NOMO-1 treated with DMSO at 0.1 percent for 48 hours (cell line): ENCODE measurements at regions not wholly inside any gene's neighbourhood (a gene's known extent, or its start where the extent isn't known, plus 50 kb on each side); places are given as distances from the start of the nearest gene placed in this dataset.
"Not testable (repeated sequence)": the region's sequence is repeated elsewhere in the genome, so short reads cannot be mapped to it uniquely, and the experiment has no call there.

Source experiments
- DNase-seq: peaks from one replicate; lab custom pipeline; 2025; ENCODE audit not compliant: unreplicated experiment; lab: John Stamatoyannopoulos, UW

DNA sequence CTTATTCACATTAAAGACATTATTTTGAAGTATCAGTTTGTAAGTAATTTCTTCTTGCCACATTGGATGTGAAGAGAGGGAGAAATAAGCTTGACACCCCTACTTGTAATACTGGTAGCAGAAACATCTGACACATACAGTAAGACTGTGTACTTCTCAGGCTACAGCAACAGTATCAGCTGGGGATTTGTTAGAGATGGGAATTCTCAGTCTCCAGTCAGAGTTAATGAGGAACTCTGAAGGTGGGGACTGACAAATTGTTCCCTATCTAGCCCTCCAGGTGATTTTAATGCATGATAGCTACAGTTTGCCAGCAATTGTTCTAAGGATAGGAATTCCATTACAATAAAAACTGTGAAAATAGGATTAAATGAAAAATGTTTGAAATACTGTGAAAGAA is 524.8 kb downstream of the PRR16 start:
- no peak for DNase-seq

DNA sequence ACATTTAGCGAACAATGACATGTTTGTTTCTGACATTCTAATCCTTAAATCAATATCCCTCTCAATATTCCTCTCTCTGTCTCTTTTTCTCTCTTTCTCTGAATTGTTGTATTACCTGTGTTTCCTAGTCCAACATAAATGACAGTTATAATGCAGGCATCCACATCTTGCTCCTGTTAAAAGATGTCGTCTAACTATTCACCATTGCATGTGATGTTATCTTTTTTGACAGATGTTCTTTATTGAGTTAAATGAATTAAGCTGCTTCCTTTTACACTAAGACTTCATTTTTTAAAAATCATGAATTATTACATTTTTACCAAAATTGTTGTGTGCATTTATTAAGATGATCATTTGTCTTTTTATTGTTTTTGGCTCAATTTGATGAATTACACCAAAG is 527.5 kb downstream of the PRR16 start:
- DNase-seq = no peak

DNA sequence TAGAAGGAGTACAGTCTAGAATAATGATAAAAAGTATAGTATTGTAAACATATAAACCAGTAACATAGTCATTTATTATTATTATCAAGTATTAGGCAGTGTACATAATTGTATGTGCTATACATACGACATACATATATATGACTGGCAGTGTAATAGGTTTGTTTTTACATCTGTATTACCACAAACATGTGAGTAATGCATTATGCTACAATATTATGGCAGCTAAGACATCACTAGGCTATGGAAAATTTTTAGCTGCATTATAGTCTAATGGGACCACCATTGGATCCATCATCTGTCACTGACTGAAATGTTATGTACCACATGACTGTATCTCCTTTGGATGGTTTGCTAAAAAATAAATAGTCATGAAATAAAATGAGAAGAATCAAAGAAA is 530.0 kb downstream of the PRR16 start:
- no peak for DNase-seq

DNA sequence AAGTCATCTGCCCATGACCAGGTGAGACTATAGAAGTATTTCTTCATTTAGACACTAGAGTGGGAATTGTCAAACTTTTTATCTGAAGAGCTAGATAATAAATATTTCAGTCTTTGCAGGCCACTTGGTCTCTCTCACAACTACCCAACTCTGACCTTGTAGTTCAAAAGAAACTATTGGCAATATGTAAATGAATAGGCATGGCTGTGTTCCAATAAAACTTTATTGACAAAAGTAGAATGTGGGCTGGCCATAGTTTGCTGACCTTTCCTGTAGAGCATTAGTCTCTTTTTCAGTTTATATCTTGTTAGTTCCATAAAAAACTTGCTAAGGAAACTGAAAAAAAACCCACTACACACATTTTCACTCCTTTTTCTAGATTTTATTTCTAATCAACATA is 535.5 kb downstream of the PRR16 start:
- DNase-seq = no peak

DNA sequence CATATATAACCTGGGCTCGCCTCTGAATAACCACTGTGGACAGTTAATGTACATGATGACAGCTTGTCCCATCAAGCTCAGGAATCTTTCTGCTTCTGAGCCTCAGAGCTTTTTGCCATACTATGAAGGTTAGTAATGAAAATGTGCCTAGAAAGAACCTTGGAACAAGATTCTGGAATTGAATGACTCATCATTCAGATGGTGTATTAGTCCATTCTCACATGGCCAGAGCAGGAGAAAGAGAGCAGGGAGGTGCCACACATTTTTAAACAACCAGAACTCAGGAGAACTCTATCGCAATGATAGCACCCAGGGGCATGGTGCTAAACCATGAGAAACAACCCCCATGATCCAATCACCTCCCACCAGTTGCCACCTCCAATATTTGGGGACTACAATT is 542.1 kb downstream of the PRR16 start:
- DNase-seq = no peak

DNA sequence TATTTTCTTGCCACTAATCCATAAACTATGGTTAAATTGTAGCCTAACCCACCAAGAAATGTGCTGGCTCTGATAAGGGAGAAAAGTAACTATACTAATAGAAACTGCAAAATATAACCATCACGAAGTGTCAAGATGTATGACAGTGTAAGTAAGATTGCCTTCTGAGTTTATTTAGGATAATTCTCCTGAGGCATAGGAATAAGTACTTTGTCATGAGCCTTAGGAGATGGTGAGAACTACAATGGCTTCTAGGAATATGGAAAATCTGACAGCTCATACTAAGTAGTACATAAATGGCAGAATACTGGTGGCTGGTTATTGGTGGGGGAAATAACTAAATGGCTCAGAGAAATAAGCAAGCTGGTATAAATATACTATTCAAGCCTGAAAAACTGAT is 543.9 kb downstream of the PRR16 start:
- no peak for DNase-seq

DNA sequence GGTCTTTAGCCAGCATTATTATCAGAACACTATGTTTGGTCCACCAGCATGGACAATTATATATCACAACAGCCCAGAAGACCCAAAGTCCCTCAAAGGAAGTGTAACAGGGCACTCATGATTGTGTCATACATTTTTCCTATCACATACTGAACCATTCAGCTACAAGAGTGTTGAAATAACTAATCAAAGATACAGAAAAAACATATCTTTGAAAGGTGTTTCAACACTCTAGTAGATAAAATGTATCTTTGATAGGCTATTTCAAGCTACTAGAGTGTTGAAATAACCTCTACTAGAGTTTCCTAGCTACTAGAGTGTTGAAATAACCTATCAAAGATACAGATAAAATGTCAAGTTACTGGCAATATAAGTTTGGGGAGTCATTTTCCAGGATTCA is 545.0 kb downstream of the PRR16 start:
- DNase-seq = no peak

DNA sequence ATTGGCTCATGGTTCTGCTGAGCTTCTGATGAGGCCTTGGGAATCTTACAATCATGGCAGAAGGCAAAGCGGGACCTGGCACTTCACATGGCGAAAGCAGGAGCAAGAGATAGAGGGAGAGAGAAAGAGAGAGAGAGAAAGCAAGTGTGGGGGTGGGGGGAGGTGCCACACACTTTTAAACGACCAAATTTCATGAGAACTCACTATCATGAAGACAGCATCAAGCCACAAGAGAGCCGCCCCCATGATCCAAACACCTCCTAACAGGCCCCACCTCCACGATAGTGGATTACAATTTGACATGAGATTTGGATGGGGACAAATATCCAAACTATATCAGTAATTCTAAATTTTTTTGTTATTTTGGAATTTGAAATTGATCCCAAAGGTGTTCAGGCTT is 553.9 kb downstream of the PRR16 start:
- no peak for DNase-seq

DNA sequence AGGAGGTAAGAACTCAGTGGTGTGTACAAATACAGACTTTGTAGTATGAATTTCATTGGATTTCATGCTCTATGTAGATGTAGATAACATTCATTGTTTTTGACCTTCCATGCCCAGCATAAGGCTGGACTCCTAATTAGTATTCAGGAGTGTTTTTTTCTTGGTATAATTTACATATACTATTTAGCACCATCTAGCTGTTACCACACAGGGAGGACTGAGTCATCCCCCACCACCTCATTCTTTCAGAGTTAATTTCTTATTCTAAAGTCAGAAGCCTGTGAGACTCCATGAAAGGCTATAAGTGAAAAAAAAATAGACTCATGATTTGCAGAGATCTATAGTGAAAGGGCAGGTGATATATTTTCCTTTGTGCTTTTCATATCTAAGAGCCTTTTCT is 555.0 kb downstream of the PRR16 start:
- no peak for DNase-seq

DNA sequence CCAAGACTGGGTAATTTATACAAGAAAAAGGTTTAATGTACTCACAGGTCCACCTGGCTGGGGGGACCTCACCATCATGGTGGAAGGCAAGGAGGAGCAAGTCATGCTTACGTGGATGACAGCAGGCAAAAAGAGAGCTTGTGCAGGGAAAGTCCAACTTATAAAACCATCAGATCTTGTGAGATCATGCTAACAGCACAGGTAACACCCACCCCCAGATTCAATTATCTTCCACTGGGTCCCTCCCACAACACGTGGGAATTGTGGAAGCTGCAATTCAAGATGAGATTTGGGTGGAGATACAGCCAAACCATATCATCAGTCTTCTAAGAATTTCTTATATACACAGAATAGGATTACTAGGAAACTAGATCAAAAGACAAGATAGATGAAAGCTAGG is 555.6 kb downstream of the PRR16 start:
- no peak for DNase-seq

DNA sequence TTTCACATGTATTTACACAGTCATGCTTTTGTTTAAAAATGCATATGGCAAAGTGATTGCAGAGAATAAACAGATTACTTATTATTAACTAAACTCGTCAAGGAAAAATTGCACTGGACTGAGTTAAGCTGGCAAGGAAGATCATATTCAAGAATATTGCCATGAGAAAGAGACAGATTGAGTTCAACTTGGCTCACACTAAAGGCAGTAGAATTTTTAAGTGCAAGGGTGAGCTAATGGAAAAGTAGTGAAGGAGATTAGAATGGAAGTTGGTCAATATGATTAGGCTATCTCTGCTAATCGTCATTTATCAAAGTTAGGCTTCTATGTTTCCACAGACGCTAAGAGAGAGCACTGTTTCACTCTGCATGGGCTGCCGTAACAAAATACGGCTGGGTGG is 557.6 kb downstream of the PRR16 start:
- DNase-seq = no peak

DNA sequence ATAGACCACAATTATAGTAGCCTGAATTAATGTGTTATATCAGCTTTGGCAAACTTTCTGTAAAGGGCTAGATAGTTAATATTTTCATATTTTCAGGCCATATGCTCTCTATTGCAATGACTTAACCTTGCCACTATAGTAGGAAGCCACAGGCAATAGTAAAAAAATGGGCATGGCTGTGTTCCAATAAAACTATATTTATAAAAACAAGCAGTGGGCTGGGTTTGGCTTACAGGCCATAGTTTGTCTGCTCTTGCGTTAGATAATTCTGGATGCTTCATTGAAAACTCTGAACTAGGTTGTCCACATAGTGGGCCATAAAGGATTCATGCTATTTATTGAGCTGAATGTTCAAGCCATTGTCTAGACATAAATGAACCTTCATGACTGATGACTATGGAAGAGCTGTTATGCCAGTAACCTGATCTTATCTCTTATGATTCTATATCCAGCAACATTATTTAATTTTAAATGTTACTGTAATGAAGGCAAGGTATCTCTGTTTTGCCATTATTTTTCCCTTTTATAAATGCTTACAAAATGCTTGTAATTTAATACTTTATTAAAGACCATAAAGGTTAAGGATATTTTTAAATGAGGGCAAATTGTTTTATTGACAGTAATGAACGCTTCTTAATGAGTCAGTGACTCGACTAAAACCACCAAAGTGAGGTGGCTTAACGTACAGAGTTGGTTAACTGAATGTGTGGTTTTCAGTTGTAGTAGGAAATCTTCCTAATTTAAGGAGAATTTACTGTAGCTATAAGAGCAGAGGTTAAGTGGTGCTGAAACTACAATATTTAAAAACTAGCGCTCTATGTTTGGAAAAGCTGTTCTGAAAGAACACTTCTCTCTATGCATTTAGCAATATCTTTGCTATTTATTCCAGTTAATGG is 560.6 kb downstream of the PRR16 start:
- DNase-seq = peak; percentile 6

DNA sequence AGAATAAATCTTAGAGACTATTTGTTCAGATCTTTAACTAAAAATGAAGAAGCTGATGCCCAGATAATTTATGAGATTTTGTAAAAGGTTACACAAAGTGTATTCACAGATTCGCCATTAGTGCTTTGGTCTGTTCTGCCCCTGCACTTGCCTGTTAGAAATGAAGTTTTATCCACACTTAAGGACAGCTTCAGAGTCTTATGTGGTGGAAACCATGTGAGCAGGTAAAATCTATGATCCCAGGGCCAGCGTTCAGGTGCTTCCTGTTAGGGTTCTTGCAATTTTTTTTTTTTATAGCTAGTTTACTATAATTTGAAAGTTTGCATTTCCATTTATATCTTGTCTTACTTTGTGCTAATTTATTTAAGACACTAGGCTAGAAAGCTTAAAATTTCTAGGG is 561.6 kb downstream of the PRR16 start:
- no peak for DNase-seq

DNA sequence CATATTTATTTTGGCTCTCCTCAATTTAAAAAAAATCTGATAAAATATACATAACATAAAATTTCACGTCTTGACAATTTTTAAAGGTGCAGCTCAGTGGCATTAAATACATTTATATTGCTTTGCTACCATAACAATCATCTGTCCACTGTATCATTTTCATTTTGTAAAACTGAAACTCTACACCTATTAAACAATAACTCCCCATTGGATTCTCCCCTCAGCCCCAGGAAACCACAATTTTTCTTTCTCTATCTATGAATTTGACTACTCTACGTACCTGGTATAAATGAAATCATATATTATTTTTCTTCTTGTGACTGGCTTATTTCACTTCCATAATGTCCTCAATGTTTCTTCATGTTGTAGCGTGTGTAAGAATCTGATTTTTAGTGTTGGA is 563.5 kb downstream of the PRR16 start:
- no peak for DNase-seq

DNA sequence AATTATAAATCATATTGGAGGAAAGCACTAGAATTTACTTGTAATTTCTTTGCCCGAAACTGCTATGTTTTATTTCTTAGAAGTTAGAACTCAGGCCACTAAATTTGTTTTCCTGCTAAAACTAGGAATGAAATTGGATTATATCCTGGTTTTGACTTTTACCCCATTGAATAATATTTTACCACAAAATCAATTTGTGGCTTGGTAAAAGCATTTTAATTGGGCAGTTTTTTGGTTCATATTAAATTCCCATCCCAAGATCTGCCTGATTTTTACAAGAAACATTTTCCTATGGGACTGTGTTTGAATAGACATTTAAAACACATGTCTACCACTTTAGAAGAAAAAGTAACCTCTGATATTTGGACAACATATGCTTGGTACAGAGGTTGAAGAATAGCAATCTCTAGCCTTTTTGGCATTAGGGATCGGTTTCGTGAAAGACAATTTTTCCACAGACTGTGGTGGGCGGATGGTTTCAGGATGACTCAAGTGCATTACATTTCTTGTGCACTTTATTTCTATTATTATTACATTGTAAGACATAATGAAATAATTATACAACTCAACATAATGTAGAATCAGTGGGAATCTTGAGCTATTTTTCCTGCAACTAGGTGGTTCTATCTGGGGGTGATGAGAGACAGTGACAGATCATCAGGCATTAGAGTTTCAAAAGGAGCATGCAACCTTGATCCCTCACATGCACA is 565.6 kb downstream of the PRR16 start:
- no peak for DNase-seq

DNA sequence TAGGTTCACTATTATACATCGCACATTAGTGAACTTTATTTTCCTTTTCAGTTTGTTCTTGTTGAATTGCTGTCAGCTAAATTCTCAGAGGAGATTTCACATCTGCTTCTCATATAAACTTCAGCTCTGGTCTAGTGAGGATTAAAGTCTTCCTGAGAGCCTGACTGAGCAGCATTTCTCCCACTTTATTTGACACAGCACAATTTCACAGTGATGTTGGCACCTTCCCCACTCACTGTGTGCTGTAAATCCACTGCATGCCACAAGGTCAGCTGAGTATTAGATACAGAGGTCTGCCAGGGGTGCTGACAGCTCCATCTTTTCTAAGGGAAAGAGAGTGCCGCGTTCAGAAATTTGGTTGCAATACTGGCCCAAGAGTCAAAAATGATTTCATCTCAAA is 567.4 kb downstream of the PRR16 start:
- no peak for DNase-seq

DNA sequence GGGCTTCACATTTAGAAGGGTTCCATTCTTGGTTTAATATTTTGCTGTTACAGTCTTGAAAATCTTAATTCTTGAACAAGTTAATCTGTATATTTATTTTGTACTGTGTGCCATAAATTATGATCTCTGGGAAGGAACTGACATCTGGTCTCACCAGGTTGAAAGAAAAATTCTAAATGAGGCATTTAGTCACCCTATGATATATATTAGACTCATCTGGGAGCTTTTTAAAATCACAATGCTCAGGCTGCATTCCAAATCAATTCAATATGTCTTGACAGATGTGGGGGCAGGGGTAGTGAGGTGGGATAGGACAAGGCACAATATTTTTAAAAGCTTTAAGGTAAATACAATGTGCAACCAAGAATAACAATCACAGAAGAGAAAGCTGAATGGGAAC is 569.2 kb downstream of the PRR16 start:
- no peak for DNase-seq

DNA sequence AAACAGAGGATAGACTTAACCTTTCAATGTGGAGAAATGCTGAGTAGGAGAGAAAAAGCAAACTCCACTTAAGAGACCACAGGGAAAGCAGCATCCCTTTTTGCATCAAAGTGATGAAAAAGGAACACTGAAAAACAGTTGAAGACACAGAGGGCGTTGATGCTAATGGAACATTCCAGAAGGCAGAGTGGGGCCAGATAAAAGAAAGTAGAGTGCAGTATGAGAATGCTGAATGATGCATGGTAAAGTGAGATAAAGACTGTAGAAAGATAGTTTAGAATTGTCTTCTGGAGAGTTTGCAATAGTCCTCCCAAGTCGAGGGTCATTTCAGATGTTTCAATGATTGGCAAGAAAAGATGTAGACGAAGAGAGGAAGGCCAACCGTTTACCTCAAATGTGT is 574.3 kb downstream of the PRR16 start:
- DNase-seq = no peak

DNA sequence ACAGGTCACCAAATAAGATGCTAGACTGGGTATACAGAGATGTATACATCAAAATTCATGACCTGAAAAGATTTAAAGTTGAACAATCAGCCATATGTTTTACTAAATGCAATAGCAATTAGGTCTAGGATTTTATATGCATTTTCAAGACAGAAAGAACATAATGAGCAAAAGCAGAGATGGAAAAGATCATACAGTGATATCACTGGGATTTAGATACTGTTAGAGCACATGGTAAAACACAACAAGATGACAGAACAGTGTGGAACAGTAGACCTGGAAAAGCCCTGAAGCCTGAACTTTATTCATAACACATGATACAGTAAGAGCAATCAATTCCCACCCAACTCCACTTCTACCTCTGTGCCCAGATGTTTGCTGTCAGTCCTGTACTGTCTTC is 585.9 kb downstream of the PRR16 start:
- no peak for DNase-seq

DNA sequence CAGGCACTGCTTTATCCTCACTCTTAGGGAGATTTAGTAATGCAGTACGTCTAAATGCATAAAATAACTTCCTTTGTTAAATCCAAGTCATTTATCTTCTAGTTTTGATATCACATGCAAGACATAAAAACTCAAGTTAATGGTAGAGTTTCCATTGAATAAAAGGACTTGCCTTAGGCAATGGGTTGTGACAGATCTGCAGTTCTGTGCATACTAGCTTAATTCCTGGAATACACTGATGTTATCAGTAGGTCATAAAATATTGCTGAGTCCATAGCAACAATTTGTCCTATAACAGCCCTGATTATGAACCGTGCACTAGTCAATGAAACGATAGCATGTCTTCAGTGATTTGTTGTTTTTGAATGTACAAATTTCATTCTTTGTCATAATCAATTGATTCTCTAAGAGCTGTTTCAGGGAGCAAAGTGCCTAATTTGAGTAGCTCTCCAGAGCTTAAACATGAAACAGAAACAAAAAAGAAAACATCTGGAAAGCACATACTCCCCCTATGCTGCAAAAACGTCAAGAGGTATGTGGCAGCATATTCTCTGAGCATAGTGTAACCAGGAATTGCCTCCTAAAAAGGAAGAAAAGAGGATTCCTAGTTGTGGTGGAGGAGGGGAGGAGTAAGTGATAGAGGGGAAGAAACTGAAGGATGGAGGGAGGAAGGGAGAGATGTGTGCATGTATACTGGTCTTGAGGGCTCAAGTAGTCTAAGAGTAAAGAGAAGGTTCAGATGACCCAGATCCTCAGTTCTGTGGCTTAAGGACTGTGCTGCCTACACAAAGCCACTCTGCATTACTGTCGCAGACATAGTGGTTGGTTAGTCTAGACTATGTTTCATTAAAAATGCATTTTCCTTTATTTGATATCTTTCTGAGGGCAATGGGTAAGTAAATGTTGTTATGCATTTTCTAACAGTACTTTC is 589.2 kb downstream of the PRR16 start:
- no peak for DNase-seq

DNA sequence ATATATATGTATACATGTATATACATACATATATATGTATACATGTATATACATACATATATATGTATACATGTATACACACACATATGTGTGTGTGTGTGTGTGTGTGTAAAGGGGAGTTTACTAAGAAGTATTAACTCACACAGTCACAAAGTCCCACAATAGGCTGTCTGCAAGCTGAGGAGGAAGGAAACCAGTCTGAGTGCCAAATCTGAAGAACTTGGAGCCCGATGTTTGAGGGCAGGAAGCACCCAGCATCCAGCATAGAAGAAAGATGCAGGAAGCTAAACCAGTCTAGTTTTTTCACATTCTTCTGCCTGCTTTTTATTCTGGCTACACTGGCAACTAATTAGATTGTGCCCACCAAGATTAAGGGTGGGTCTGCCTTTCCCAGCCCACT is 591.5 kb downstream of the PRR16 start:
- no peak for DNase-seq

DNA sequence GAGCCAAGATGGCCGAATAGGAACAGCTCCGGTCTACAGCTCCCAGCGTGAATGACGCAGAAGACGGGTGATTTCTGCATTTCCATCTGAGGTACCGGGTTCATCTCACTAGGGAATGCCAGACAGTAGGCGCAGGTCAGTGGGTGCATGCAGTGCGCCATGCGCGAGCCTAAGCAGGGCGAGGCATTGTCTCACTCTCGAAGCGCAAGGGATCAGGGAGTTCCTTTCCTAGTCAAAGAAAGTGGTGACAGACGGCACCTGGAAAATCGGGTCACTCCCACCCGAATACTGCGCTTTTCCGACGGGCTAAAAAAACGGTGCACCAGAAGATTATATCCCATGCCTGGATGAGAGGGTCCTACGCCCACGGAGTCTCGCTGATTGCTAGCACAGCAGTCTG is 600.1 kb downstream of the PRR16 start:
- not testable (repeated sequence) for DNase-seq
